NCI-H1092 treated with DMSO at 0.1 percent for 48 hours (cell line): ENCODE measurements at regions not wholly inside any gene's neighbourhood (a gene's known extent, or its start where the extent isn't known, plus 50 kb on each side); places are given as distances from the start of the nearest gene placed in this dataset.

ENCODE experiments used
- DNase-seq: peaks from one replicate; lab custom pipeline; 2025; lab: John Stamatoyannopoulos, UW

DNA sequence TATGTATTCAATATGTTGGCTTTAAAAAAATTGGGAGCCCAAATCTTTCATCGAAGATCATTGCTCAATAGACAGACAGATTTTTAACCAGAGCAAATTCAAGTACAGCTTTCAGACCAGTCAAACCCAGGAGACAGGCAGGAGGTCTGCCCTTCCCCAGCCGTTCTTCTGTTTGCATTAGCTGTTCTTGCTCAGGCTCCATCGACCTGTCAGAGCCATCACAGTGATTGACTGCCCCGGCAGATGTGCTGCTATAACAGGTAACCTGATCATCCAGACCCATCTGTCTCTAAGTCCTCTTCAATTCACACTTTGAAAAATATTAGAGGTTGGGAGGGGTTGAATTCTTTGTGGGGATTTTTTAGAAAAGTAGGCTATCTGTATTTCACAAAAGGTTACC is 453.5 kb downstream of the FOXG1 start:
- DNase-seq, result peak; percentile 92

DNA sequence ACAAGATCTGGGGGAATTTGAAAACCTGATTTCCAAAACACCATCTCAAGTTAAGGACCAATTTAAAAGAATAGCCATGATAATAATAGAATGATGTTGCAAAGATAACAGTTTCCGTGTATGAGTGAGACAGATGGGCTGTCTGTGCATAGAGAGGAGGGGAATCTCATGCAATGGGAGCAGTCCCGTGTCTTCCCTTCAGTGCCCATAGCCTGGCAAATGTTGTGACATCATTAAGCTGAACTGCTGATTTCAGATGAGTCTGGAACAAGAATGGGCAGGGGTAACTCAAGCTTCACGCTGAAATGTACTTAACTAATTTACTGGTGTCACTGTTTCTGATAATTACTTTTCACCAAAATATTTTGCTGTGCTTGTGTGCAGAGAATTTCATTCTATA is 454.0 kb downstream of the FOXG1 start:
- DNase-seq, result peak; percentile 81

DNA sequence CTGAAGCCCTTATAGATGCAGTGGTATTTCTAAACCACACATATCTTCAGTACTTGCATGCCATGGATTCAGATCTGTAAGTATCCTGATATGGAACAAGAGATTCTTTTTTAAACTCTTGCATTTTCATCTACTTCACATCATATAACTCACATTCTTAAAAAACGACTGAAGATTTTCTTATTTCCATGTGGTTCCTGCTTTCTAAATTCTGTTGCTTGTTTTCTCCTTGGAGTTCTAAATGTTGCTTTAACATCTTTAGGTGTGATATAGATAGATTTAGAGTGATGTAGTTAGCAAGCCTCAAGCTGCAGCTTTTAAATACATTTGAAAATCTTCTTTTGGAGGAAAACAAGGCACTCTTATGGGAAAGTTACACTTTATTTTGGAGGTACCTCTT is 455.4 kb downstream of the FOXG1 start:
- no peak for DNase-seq

DNA sequence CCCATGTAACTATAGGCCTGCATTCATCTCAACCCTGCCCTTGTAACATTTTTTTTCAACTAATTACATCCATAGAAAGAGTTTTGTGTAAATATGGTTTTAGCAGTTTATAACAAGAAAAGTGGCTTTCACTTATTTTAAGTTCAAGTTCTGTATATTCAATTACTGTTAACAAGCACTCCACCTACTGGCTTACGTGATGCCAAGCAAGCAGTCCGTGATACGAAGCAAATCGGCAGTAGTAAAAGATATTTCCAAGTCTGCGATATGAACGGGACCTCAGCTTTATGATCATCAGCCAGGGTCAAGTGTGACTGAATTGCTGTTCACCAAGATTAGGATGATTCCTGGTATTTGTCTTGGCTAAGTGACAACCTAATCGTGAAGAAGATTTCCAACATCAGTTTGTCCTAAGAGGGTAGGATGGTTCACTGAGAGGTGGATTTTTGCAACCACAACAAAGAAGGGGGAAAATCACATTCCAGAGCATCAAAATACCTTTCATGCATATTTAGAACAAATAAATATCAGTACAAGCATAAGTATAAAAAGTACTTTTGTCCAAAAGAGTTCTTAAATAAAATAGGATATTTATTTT is 456.2 kb downstream of the FOXG1 start:
- peak; percentile 84 for DNase-seq

DNA sequence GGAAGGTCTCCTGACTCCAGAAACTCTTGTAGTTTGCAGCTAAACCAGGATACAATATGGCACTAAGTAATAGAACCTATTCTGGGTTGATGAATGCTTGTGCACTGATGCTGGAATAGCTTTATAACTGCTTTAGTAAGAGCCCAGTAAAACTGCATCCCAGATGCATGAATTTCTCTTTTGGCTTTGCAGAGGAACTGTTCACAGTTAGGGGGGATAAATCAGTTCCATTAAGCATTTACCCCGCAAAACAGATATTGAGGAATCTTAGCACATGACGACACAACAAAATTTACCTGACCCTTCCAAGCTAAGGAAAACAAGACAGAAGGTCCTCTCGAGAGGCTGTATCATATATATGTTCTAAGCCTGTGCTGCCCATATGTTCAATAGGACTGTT is 457.4 kb downstream of the FOXG1 start:
- DNase-seq, result no peak

DNA sequence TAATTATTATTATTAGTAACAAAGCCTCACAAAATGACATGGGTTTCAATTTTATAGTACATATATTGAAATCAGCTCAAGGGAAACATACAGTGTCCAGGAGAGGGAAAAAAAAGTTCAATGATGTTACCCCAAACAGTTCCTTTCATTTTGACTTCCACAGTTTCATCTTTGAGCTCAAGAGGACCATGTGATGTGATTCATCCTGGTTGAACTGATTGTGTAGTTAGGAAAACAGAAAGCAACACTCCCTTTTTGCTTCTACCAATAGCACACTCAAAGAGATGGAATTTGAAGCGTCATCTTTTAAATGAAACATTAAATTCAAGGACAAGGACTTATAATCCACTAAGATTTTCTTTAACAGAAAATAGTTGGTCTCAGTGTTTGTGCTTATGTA is 461.0 kb downstream of the FOXG1 start:
- no peak for DNase-seq

DNA sequence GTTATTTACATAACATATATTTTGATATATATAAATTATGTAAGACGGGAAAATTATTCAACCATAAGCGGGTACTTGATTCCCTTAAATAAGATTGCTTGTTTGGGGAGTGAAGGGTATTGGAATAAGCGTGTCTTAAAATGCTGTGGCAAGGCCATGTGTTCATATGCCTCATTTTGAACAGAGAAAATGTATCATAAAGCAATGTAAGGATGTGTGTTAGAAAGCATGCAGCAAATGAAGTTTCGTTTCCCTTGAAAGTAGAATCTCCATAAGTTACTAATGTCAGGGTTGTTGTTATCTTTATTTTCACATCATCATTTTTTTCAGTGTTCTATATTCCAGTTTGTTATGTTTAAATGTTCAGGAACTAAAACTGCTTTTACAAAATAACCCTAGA is 465.6 kb downstream of the FOXG1 start:
- DNase-seq, result no peak

DNA sequence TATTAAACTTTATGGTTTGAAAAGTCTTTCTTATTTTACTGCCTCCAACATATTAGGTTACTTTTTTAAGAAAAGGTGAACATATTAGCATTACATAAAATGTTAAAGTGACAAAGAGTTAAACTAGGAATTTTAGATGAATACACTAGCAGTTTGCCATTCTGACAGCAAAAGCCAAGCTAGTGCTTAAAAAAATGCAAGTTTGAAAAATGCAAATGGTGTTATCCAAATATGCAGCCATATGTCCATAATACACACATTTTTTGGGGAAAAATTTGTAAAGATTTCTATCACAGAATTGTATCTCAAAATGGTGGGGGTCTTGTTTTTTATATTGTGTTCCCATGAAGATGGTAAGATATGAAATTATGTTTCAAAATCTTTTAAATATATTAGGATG is 466.1 kb downstream of the FOXG1 start:
- DNase-seq, result no peak

DNA sequence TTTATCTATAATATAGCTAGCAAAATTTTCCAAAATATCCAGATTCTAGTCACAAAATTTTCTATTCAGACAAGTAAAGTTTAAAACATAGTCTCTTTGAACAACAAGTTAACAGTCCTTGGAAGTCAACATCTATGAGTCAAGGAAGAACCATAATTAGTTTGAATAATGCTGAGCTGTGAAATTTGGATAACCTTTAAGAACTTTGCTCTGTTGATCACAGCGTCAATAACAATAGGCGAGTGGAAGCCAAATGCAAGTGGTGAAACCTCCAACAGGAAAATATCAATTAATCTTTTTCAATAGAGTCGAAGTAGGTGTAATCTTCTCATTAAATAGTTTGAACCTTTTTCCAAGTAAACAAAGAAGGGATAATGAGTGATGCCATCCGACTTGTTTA is 466.6 kb downstream of the FOXG1 start:
- no peak for DNase-seq

DNA sequence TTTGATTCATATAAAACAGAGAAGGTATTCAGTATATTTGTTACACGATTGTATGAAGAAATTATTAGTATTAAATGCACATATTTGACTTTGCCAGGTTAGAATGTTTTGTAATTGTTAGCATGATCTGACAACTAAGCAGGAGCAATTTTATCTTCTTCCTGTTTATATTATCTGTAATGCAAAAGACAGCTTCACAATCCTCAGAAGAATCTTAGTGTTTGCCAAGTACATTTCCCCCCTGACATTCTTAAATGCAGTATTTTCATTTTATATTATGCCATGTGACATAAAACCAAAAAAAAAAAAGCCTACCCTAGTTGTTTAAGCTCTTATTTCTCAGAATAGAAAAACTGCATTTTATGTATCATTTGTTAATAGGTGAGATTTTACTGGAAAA is 469.4 kb downstream of the FOXG1 start:
- no peak for DNase-seq

DNA sequence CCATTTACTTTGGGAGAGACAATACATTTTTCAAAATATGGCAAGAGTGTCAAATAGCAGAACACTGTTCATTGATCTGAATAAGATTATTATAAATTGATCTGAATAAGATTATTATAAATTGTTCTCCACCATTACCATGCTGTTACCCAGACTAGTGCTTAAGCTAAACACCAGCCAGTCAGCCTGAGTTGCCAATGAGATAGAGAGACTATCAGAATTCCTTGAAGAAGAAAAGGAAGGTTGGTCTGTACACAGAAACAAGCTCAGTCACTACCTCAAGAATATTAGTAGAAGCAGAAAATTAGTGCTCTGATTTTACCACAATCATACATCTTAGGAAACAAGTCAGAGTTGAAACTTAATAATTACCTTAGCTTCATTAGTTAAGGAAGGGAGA is 469.8 kb downstream of the FOXG1 start:
- DNase-seq, result no peak

DNA sequence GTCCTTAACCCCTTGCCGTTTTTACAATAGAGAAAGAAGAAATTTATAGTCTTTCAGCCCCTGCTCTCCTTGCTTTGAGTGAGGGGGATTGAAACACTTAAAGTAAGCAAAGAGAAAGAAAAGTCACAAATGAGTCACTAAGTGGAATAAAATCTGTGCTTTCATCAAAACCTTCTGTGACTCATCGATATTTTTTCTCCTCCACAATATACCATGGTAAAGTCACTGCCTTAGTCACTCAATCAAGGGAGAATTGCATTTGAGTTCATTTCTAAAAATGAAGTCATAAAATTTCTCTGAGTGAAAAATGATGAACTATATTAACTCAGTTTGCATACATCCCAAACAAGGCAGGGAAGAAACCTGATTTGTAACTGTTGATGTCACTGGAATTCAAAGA is 470.3 kb downstream of the FOXG1 start:
- DNase-seq, result no peak

DNA sequence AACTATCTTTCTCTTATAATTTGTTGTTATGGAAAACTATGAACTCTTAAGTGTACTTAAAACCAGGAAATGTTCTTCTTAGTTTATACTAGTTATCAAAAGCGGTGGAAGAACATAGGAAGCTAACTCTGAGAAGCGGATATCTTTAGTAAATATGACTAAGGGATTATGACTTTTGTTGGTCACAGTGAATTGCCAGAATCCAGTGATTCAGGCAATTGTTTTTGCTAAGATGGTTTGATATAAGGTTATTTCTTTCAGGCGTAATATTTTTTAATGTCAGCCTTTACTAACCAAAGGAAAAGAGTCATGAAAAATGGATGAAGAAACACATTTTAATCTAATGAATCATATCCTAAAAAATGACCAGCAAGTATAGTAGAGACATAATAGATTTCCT is 473.5 kb downstream of the FOXG1 start:
- DNase-seq, result no peak

DNA sequence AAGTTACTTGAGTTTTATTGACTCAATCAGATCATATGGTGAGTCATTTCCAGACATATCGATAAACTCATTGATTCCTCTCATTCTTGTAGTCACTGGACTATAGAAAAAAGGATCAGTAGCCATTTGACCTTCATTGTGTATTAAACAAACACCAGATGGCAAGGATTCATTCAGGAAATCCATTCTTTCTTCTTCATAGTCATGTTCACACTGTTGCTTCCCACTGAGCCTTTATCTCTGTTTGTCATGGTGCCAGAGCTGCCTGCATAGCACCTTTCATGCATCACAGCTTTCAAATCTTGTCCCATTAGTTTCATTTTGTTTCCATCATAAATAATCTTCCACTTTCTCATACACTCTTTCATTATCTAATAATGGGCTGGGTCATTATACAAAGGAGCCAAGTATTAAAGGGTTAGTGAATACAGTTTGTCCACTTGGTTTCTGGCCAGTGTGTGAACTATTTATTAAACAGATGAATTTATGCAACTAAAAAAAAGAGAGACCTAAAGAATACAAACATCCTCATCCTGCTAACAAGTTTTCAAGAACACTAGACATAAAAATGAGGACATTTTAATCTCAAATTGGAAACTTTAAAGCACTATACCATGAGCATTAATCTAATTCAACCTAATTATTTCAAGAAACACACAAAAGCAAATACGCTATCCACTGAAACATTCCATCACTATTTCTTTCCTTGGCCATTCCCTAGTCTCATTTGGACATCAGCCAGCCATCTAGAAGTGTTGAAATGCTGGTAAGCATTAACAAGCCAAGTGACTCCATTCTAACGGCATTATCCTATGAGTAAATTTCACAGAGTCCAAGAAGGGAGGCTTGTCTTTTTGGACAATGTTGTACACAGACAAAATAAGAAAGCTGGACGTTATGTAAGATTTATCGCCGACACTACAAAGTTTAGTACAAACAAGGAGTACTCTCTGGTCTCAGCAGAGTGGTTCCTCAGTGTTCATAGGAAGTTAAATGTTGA is 476.5 kb downstream of the FOXG1 start:
- peak; percentile 79 for DNase-seq

DNA sequence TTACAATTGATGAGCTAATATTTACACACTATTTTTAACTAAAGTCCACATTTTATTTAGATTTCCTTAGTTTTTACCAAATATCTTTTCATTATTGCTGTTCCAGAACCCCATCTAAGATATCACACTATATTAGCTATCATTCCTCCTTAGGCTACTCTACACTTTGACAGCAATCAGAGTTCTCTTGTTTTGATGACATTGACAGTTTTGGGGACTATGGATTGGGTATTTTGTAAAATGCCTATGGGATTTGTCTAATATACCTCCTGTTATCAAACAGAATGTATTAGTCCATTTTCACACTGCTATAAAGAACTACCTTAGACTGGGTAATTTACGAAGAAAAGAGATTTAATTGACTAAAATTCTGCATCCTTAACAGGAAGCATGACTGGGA is 489.1 kb downstream of the FOXG1 start:
- no peak for DNase-seq

DNA sequence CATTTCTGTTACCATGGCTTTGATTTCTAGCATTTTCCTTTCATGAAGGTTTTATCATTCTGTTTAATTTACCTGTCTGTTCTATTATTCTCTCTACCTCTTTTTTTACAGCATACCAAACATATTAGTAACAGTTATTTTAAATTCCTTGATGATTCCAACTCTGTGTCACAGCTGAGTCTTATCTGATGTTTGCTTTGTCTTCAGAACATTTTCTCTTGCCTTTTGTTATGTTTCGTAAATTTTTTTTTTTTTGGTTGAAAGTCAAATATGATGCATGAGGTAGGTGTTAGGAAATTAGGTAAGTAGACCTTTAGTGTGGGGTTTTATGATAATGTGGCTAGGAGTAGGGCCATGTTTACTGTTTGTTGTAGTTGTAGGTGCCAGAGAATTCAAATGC is 496.4 kb downstream of the FOXG1 start:
- no peak for DNase-seq

DNA sequence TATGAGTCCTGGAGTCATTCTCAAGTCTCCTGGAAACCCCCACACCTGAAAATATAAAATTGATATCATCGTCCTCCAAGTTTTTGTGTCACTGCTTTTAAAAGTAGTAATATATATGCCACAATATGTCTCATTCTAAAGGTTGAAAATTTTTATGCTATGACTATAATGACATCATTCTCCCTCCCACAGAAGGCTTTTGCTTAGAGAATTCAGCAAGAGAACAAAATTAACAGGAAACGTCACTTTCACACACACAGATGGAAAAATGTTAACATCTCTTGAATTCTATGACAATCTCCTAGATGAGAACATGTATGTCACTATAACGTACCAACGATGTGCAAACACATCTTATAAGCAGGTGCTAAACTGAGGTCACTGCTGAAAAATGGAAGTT is 498.3 kb downstream of the FOXG1 start:
- no peak for DNase-seq

DNA sequence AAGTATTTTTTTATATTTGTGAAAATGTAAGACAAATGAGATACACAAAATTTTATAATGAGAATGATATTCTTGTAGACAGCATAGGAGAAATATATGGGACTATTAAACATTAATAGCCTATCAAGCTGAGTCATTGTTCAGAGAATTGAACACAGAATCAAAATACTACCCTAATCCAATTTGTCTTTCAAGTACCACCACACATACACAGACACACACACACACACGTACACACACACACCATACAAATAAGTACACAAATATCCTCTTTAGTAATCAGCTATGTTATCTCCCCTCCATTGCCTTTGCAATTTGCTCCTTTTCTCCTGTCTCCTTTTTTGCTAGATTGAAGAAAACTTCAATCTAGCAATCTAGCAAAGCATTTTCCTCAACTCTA is 499.3 kb downstream of the FOXG1 start:
- DNase-seq, result no peak

DNA sequence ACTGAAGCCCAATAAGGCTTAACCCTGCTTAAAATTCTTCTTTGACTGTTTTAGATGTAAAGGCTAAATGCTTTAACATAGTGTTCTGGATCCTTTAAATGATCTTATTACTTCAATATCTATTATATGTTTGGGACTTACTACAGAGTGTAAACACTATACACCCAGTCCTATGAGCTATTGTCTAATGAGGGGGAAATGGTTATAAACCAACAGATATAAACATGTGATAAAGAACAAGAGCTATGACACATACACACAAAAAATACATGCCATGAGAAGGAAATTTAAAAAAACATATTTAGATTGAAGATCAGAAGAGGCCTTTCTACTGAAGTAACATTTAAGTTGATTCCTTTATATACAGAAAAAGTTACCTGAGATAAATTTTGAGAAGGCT is 505.1 kb downstream of the FOXG1 start:
- no peak for DNase-seq

DNA sequence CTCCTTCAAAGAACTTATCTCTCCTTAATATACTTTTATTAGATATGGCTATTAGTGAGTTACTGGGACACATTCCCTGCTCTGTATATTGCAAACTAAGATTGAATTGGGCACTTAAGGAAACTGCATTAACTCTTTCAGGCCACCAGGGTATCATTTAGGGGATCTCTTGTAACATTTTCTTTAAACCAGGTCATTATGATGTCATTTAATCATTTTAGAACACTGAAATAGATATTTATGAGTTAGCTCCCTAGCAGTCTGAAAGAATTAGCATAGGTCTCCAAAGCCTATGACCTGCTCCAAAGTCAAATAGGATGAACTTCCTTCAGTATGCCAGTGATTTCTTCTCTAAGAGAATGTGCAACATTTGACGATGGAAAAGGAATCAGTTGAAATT is 506.9 kb downstream of the FOXG1 start:
- DNase-seq, result no peak

DNA sequence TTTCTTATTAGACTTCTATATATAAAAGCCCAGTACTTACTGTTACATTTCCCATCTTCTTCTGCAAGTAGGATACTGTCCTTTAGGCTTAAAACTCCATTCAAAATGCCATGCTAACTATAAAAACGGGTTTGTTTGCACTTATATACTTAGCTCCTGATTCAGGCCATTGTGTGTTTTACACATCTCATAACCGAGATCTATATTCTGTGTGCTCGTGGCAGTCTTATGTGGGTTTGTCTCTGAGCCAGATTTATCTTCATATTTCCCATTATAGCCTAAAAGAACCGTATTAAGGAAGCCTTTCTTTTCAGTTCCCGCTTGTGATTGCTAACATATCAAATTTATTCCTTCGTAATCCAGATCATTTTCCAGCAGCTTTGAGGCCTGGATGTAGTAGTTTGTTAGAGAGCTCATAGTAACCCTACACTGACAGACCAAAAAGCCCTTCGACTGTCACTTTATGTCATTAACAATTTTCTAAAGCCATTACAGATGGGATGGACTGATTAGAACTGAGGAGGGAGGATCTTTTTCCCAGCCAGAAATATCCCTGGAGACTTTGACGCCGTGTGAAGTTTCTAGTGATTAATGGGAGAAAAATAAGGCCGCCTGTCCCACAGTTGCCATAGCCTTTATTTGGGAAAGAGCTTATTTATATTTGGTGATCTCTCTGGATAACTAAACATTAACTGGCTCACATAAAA is 508.5 kb downstream of the FOXG1 start:
- peak; percentile 73 for DNase-seq

DNA sequence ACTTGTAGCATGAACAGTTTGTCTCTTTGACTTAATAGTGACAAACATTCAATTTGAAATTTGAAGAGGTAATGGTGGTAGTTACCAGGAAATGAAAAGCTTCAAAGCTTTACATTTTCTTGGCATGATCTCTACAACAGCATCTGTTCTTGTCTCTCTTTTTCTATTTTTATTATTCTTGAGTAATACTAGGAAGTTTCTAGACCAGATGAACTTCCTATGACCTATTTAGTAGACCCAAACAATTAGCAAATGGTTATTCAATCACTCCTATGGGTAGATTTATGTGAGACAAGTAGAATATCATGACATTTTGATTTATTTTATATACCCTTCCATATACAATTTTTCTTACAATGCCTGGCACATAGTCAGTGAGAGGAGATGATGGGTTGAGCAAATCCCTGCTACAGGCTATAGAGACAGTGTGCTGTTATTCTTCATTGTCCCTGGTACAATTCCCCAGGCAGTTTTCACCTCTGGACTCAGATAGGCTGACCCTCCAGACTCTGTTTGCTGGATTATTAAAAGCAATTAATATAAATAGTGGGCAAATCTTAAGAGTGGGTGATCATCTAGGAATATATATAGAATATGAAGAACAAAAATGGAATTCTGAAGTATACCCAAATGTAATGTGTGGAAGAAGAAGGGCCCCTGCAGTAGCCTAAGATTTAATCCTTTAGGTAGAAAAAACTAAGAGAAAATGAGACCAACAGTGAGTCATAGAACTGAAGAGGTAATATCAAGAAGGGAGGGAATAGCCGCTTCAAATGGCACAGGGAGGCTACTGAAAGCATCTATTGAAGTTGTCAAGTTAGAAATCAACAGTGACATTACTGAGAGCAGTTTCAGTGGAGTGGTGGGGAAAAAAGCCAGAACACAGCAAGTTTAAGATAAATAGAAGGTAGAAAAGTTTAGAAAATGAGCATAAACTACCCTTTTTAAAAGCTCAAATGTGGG is 512.0 kb downstream of the FOXG1 start:
- no peak for DNase-seq
